ENCODE measurements at regions not wholly inside any gene's neighbourhood (a gene's known extent, or its start where the extent isn't known, plus 50 kb on each side); places are given as distances from the start of the nearest gene placed in this dataset.

- TF ChIP-seq, protein P1, sequence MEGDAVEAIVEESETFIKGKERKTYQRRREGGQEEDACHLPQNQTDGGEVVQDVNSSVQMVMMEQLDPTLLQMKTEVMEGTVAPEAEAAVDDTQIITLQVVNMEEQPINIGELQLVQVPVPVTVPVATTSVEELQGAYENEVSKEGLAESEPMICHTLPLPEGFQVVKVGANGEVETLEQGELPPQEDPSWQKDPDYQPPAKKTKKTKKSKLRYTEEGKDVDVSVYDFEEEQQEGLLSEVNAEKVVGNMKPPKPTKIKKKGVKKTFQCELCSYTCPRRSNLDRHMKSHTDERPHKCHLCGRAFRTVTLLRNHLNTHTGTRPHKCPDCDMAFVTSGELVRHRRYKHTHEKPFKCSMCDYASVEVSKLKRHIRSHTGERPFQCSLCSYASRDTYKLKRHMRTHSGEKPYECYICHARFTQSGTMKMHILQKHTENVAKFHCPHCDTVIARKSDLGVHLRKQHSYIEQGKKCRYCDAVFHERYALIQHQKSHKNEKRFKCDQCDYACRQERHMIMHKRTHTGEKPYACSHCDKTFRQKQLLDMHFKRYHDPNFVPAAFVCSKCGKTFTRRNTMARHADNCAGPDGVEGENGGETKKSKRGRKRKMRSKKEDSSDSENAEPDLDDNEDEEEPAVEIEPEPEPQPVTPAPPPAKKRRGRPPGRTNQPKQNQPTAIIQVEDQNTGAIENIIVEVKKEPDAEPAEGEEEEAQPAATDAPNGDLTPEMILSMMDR (IDR thresholded peaks at IDR 0.05) = no peak
- Histone ChIP-seq H3K4me1 (peaks cover 0 to 71% (median 51%) of the 10 kb centered on the region in 4 donors), H3K27me3 (no peaks in the 10 kb centered on the region), H3K27ac (peak overlapping the region; percentile 70 to 82), H3K4me3 (no peak overlapping the region), H3K36me3 (no peaks in the 10 kb centered on the region), H3K9me3 (no peaks in the 10 kb centered on the region)
- DNase-seq = peak; percentile 46 to 81
- intact Hi-C loops (cut with DNase I; ENCODE audit: low total_unique reads) = no loop called here
Measured at GRCh38 chr11:19631712-19632498, 80.7 kb upstream of the NAV2 start.

DNA sequence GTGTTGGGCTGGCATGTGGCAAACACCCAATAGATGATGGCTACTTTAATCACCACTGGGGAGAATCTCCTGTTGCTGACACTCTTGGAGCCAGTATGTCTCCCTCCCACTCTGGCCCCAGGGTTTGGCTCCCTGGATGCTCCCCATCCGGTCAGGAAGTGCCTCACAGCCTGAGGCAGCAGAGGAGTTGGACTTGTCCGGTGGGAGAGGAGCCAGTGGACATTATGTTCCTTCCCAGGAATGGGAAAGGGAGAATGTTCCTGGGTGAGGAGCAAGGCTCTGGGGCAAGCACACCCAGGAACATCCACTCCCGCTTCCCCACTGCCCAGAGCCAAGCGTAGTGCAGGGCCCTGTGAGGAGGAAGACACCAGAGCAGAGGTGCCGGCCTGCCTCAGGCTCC lies 84.6 kb upstream of the NAV2 start:
- TF ChIP-seq, protein P1 (IDR thresholded peaks at IDR 0.05) = peak in 1 of 2 experiments; percentile 53
- no peaks in the 10 kb centered on the region for H3K27me3 ChIP-seq
- no peaks in the 10 kb centered on the region for H3K9me3 ChIP-seq
- peaks cover 0 to 60% (median 44%) of the 10 kb centered on the region in 4 donors for H3K4me1 ChIP-seq
- H3K27ac ChIP-seq = peak overlapping the region; percentile 82 to 85
- H3K4me3 ChIP-seq = no peak overlapping the region
- no peaks in the 10 kb centered on the region for H3K36me3 ChIP-seq
- intact Hi-C loops (cut with DNase I; ENCODE audit: low total_unique reads) = no loop called here
- peak; percentile 95 to 97 for DNase-seq

DNA sequence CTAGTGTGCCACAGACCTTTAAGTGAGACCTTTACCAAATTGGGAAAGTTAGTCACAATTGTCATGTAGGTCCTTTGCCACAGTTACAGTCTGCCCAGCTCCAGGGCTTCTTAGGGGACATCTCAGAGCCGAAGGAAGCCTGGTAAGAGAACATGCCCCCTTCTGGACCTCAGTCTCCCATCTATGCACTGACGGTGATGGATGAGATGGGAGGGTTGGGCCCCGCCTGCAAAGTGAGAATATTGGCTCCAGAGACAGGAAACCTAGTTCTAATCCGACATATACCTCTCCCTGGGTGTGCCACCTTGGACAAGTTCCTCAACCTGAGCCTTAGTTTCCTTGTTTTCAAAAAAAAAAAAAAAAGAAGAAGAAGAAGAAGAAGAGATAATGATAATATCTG lies 85.1 kb upstream of the NAV2 start:
- Histone ChIP-seq H3K9me3 (no peaks in the 10 kb centered on the region), H3K27me3 (no peaks in the 10 kb centered on the region), H3K4me3 (no peak overlapping the region), H3K36me3 (no peaks in the 10 kb centered on the region), H3K4me1 (peaks cover 0 to 55% (median 42%) of the 10 kb centered on the region in 4 donors), H3K27ac (peak overlapping the region; percentile 82 to 85)
- DNase-seq = no peak
- intact Hi-C loops (cut with DNase I; ENCODE audit: low total_unique reads) = no loop called here
- TF ChIP-seq, protein P1 (IDR thresholded peaks at IDR 0.05) = no peak

GRCh38 chr11:19625438-19625837 lies 87.2 kb upstream of the NAV2 start:
- Histone ChIP-seq H3K27me3 (no peaks in the 10 kb centered on the region), H3K4me3 (no peak overlapping the region), H3K36me3 (no peaks in the 10 kb centered on the region), H3K27ac (no peak overlapping the region), H3K4me1 (peaks cover 0 to 35% (median 28%) of the 10 kb centered on the region in 4 donors), H3K9me3 (no peaks in the 10 kb centered on the region)
- DNase-seq = no peak
- TF ChIP-seq, protein P1 (IDR thresholded peaks at IDR 0.05) = no peak
- intact Hi-C loops (cut with DNase I; ENCODE audit: low total_unique reads) = no loop called here

DNA sequence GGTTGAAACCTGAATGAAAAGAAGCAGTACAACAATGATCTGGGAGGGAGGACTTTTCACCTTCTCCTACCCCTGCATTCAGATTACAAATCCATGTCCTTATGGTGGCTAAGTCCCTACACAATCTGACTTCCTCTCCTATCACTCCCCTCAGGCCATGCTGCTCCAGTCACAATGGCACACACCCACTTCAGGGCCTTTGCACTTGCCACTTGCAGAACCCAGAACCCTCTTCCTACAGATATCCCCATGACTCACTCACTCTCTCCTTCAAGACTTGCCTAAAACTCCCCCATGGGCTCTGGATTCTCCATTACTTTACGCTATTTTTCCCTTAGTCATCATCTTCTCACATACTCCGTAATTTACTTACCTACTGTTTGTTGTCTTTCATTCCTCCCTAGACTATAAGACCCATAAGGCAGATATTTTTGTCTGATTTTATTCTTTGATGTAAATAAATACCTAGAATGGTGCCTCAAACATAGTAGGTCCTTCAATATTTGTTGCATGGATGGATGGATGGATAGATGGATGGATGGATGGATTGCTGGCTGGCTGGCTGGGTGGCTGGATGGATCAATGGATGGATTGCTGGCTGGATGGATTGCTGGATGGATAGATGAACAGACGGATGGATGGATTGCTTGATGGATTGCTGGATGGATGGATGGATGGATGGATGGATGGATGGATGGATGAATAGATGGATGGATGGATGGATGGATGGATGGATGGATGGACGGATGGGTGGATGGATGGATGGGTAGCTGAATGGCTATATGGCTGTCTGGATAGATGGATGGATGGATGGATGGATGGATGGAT lies 94.7 kb upstream of the NAV2 start:
- H3K36me3 ChIP-seq = no peaks in the 10 kb centered on the region
- no peak for DNase-seq
- no peaks in the 10 kb centered on the region for H3K9me3 ChIP-seq
- TF ChIP-seq, protein P1 (IDR thresholded peaks at IDR 0.05) = no peak
- H3K27ac ChIP-seq = peak overlapping the region; percentile 85 to 93
- intact Hi-C loops (cut with DNase I; ENCODE audit: low total_unique reads) = no loop called here
- H3K4me3 ChIP-seq = no peak overlapping the region
- H3K27me3 ChIP-seq = no peaks in the 10 kb centered on the region
- H3K4me1 ChIP-seq = peaks cover 0 to 39% (median 23%) of the 10 kb centered on the region in 4 donors

Measured in tibial artery (tissue), 4 donors.